Sigmoid colon (tissue), 6 donors: ENCODE measurements at regions not wholly inside any gene's neighbourhood (a gene's known extent, or its start where the extent isn't known, plus 50 kb on each side); places are given as distances from the start of the nearest gene placed in this dataset.

Experiments
- DNase-seq: peaks from one replicate; pipeline ENCODE4 v3.0.0-alpha.2; 2019
- H3K27ac ChIP-seq, 4 donors: fragments of 200-600 bp; sonication (generic); one replicate each; pipeline ENCODE4 v1.5.1; 2016 to 2019; ENCODE audit warnings: mild to moderate bottlenecking in 1 of 4
- H3K27me3 ChIP-seq, 3 donors: fragments of 200-600 bp; sonication (generic); one replicate each; pipeline ENCODE4 v1.5.1; 2019; ENCODE audit warnings: mild to moderate bottlenecking in 1 of 3
- H3K36me3 ChIP-seq, 4 donors: fragments of 200-600 bp; sonication (generic); one replicate each; pipeline ENCODE4 v1.5.1; 2016 to 2019
- H3K4me1 ChIP-seq, 4 donors: fragments of 200-600 bp; sonication (generic); one replicate each; pipeline ENCODE4 v1.5.1; 2017 to 2019
- H3K4me3 ChIP-seq, 4 donors: fragments of 200-600 bp; sonication (generic); one replicate each; pipeline ENCODE4 v1.5.1; 2017 to 2019; ENCODE audit warnings: mild to moderate bottlenecking in 2 of 4, moderate library complexity in 1 of 4
- H3K9me3 ChIP-seq, 4 donors: fragments of 200-600 bp in 3 of 4; sonication (generic) in 3 of 4; one replicate each; pipeline versions ENCODE4 v1.5.1 to v1.6.1; 2013 to 2019
- EP300 ChIP-seq, 4 donors: sonication (generic); formaldehyde crosslinking; IDR thresholded peaks; one replicate each; pipeline ENCODE4 v1.6.1; 2017; ENCODE audit warnings: antibody characterized with exemption in 4 of 4
- POLR2A ChIP-seq, 2 donors: fragments of 450-650 bp; IDR thresholded peaks; one replicate each; pipeline ENCODE4 v1.6.1; 2016; ENCODE audit warnings: antibody characterized with exemption in 2 of 2, mild to moderate bottlenecking in 2 of 2, moderate library complexity in 2 of 2
- POLR2AphosphoS5 ChIP-seq, 4 donors: sonication (generic); formaldehyde crosslinking; IDR thresholded peaks; one replicate each; pipeline ENCODE4 v1.6.1; 2017; ENCODE audit warnings: antibody characterized with exemption in 4 of 4
- WGBS, 2 donors: extraction: QIAGEN DNeasy Blood & Tissue Kit; methylation state at CpG; one replicate each; pipeline ENCODE4 v1.1.7; 2013; 5-methylcytosine and 5-hydroxymethylcytosine counted together
- intact Hi-C: fragments of 100-400 bp; cut with DNase I; formaldehyde crosslinking; loops from one replicate; pipeline ENCODE4 v1.15.1; 2023
- TF ChIP-seq, protein P1 (sequence below), 4 experiments: fragments of 450-650 bp in 3 of 4; fragments of 200-600 bp in 1 of 4; IDR thresholded peaks; one replicate each; pipeline ENCODE4 v1.5.1; 2016 to 2019; ENCODE audit warnings: antibody characterized with exemption in 4 of 4, mild to moderate bottlenecking in 3 of 4, moderate library complexity in 2 of 4
- donor health status: healthy with polysubstance abuse.
- donor health status: healthy.

DNA sequence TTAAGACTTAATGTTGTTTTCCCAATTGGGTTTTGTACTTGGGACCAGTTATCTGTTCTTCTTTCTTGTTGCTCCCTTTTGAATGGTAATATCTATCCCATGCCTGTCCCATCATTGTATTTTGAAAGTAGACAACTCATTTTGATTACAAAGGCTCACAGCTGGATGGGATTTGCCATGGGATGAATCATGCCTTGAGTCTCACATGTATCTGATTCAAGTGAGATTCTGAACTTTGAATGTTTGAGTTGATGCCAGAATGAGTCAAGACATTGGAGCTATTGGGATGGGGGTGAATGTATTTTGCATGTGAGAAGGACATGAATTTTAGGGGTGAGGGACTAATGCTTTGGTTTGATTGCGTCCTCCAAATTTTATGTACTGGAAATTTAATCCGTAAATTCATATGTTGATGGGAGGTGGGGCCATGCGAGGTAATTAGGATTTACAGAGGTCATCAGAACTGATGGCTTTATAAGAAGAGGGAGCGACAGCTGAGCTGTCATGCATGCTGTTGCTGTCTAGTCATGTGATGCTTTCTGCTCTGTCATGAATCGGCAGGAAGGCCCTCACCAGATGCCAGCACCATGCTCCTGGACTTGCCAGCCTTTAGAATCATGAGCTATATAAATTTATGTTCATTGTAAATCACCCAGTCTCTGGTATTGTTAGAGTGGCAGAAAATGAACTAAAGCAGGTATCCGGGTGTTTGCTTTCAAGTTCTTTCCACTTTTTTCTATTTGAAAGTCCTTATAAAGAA is 741.3 kb upstream of the RAB6C start:
- Histone ChIP-seq H3K27me3 (no peaks in the 10 kb centered on the region), H3K36me3 (no peaks in the 10 kb centered on the region), H3K4me3 (no peak overlapping the region), H3K9me3 (no peaks in the 10 kb centered on the region), H3K4me1 (no peaks in the 10 kb centered on the region), H3K27ac (no peak overlapping the region)
- intact Hi-C loops, result no loop called here
- TF ChIP-seq, protein P1, sequence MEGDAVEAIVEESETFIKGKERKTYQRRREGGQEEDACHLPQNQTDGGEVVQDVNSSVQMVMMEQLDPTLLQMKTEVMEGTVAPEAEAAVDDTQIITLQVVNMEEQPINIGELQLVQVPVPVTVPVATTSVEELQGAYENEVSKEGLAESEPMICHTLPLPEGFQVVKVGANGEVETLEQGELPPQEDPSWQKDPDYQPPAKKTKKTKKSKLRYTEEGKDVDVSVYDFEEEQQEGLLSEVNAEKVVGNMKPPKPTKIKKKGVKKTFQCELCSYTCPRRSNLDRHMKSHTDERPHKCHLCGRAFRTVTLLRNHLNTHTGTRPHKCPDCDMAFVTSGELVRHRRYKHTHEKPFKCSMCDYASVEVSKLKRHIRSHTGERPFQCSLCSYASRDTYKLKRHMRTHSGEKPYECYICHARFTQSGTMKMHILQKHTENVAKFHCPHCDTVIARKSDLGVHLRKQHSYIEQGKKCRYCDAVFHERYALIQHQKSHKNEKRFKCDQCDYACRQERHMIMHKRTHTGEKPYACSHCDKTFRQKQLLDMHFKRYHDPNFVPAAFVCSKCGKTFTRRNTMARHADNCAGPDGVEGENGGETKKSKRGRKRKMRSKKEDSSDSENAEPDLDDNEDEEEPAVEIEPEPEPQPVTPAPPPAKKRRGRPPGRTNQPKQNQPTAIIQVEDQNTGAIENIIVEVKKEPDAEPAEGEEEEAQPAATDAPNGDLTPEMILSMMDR (IDR thresholded peaks at IDR 0.05), result no peak
- no peak for TF ChIP-seq EP300 (IDR thresholded peaks at IDR 0.05)
- no peak for TF ChIP-seq POLR2AphosphoS5 (IDR thresholded peaks at IDR 0.05)
- TF ChIP-seq POLR2A (IDR thresholded peaks at IDR 0.05), result no peak
- DNase-seq, result no peak
- 84 to 91% methylated on average over 6 of the region's 6 CpGs for WGBS, 2 donors

DNA sequence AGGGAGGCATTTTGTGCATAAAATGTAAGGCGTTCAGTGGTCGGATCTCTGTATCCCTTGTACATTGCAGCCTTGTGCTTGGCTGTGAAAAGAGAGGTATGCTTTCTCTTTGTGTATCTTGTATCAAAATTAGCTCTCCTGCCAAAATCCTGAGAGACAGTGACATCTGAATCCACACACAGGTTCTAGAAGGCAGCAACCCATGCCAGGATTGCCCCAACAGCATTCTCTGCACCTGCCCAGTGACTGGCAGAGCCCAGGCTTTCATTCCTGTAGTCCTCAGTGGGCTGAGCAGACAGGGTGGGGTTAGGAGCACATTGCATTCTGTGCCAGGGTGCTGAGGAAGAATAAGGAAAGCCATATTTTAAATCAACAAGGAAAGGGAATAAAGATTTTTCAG is 740.3 kb upstream of the RAB6C start:
- intact Hi-C loops, result no loop called here
- 90 to 94% methylated on average over 2 of the region's 2 CpGs for WGBS, 2 donors

DNA sequence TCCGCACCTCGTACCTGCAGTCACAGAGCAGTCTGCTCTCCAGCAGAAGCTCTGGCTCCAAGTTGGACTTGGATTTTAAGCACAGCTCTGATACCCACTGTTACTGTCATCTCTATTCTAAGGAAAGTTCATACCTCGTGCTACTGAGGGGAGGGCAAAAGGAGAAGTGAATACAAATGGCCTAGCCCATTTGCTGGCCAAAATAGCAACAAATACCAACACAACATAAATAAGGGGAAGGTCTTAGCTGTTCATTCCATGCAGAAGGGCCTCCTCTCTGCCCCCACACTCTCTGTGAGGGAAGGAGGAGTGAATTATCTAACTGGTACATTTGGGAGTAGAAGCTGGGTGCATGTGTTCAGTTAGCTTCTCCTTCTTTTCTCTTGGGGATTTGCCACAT is 739.4 kb upstream of the RAB6C start:
- Histone ChIP-seq H3K4me3 (no peak overlapping the region), H3K36me3 (no peaks in the 10 kb centered on the region), H3K27ac (no peak overlapping the region), H3K27me3 (no peaks in the 10 kb centered on the region), H3K9me3 (no peaks in the 10 kb centered on the region), H3K4me1 (no peaks in the 10 kb centered on the region)
- TF ChIP-seq EP300 (IDR thresholded peaks at IDR 0.05) (no peak), POLR2A (IDR thresholded peaks at IDR 0.05) (no peak), POLR2AphosphoS5 (IDR thresholded peaks at IDR 0.05) (no peak)
- TF ChIP-seq, protein P1 (IDR thresholded peaks at IDR 0.05), result no peak
- intact Hi-C loops, result no loop called here
- 77 to 79% methylated on average over 3 of the region's 3 CpGs for WGBS, 2 donors
- DNase-seq, result no peak

More for the DNA sequence above, 740.3 kb upstream of the RAB6C start:
- no peaks in the 10 kb centered on the region for H3K9me3 ChIP-seq
- H3K27ac ChIP-seq, result no peak overlapping the region
- H3K4me3 ChIP-seq, result no peak overlapping the region
- DNase-seq, result no peak
- H3K4me1 ChIP-seq, result no peaks in the 10 kb centered on the region
- no peaks in the 10 kb centered on the region for H3K36me3 ChIP-seq
- no peak for TF ChIP-seq POLR2A (IDR thresholded peaks at IDR 0.05)
- TF ChIP-seq EP300 (IDR thresholded peaks at IDR 0.05), result no peak
- TF ChIP-seq, protein P1 (IDR thresholded peaks at IDR 0.05), result no peak
- TF ChIP-seq POLR2AphosphoS5 (IDR thresholded peaks at IDR 0.05), result no peak
- no peaks in the 10 kb centered on the region for H3K27me3 ChIP-seq

DNA sequence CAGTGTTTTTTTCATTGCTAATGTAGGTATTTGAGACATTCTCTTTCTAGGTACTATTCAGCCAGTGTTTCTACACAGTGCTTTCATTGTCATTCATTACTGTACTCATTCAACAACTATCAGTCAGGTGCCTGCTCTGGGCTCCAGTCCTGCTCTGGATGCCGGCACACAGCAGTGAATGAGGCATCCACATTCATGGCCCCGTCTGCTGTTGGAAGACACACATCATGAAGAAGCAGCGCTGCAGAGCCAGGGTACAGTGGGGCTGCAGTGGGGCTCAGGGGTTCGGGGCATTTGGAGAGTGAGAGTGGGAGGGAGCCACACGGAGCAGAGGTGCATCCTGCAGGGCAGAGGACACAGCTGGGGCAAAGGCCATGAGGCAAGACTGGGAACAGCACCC is 737.2 kb upstream of the RAB6C start:
- no peak for DNase-seq
- Histone ChIP-seq H3K4me1 (no peaks in the 10 kb centered on the region), H3K36me3 (no peaks in the 10 kb centered on the region), H3K4me3 (no peak overlapping the region), H3K27me3 (no peaks in the 10 kb centered on the region), H3K9me3 (no peaks in the 10 kb centered on the region), H3K27ac (no peak overlapping the region)
- TF ChIP-seq, protein P1 (IDR thresholded peaks at IDR 0.05), result no peak
- TF ChIP-seq EP300 (IDR thresholded peaks at IDR 0.05), result no peak
- TF ChIP-seq POLR2A (IDR thresholded peaks at IDR 0.05), result no peak
- TF ChIP-seq POLR2AphosphoS5 (IDR thresholded peaks at IDR 0.05), result no peak
- intact Hi-C loops, result no loop called here
- 71 to 84% methylated on average over 5 of the region's 5 CpGs for WGBS, 2 donors

DNA sequence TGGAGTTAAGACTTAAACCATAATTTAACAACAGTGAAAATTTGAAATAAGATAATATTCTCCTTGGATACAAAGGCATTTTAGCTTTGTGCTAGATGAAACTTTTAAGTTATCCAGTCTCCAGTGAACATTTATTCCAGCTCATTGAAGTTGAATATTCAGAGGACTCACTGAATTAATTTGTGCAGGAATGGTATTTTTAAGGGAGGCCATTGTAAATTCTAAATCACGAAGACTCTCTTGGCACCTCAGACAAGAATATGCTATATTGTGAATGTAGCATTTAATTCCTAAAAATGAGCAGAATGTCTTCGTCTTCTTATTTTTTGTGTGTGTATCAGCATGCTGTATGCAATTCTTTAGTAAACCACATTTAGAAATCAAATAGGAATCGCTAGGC is 731.7 kb upstream of the RAB6C start:
- no peaks in the 10 kb centered on the region for H3K27me3 ChIP-seq
- no peaks in the 10 kb centered on the region for H3K4me1 ChIP-seq
- DNase-seq, result no peak
- no peaks in the 10 kb centered on the region for H3K9me3 ChIP-seq
- no peak overlapping the region for H3K27ac ChIP-seq
- WGBS, 2 donors, result 91 to 96% methylated on average over 3 of the region's 3 CpGs
- H3K4me3 ChIP-seq, result no peak overlapping the region
- no peak for TF ChIP-seq EP300 (IDR thresholded peaks at IDR 0.05)
- H3K36me3 ChIP-seq, result no peaks in the 10 kb centered on the region
- intact Hi-C loops, result no loop called here
